OCI-LY3 (cell line): ENCODE measurements at regions not wholly inside any gene's neighbourhood (a gene's known extent, or its start where the extent isn't known, plus 50 kb on each side); places are given as distances from the start of the nearest gene placed in this dataset.

Source experiments
- CTCF ChIP-seq: fragments of 200-600, 300-600 bp; sonication (generic); IDR thresholded peaks from 2 replicates; pipeline ENCODE4 v1.5.1; 2014; ENCODE audit warnings: antibody characterized with exemption, low read length, low read depth
- EZH2phosphoT487 ChIP-seq: fragments of 200-600 bp; shearing (Covaris generic); IDR thresholded peaks from 2 replicates; pipeline ENCODE4 v1.6.1; 2018; ENCODE audit warnings: antibody characterized with exemption, mixed run types, low read depth

- TF ChIP-seq CTCF, result no peak
- TF ChIP-seq EZH2phosphoT487, result no peak
These were observed 615.0 kb upstream of the CHD1 start for GRCh38 chr5:99543841-99544240.
